Fibroblast of skin of scalp (primary cell): ENCODE measurements at regions not wholly inside any gene's neighbourhood (a gene's known extent, or its start where the extent isn't known, plus 50 kb on each side); places are given as distances from the start of the nearest gene placed in this dataset.

Source experiments
- DNase-seq: peaks from one replicate; pipeline ENCODE4 v3.0.0-alpha.2; 2013

DNA sequence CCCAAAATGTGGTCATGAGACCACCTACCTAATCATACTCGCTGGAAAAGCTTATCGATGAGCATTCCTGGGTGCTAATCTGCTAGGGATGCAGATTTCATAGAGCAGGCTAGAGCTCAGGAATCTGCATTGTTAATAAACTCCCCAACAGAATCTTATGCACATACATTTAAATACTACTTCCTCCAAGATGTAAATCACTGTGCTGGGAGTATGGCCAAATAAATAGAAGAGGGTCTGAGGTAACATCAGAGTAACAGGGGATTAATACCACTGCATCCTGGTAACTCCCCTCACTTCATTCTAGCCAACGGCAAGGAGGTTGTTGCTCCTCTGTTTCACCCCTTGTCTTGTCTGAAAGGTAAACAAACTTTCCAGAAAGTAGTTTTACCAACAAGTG is 118.3 kb upstream of the SEMA6D start:
- no peak for DNase-seq

DNA sequence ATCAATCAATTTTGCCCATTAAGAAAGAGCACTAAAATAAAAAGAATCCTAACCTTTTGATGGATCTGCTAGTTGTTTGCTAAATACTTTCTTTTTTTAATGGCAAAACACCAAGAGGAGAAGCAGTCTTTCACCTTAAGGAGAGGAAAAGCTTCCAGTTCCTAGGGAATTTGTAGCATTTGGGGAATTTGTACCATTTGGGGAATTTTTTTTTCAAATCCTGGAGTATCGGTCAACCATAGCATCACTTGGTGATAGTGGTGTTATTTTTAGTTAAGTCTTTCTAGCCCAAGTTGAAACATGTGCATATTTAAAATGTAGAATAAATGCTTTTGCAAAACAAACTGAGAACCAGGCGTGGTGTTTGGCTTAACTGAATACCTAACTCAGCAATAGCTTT is 117.5 kb upstream of the SEMA6D start:
- DNase-seq = no peak

DNA sequence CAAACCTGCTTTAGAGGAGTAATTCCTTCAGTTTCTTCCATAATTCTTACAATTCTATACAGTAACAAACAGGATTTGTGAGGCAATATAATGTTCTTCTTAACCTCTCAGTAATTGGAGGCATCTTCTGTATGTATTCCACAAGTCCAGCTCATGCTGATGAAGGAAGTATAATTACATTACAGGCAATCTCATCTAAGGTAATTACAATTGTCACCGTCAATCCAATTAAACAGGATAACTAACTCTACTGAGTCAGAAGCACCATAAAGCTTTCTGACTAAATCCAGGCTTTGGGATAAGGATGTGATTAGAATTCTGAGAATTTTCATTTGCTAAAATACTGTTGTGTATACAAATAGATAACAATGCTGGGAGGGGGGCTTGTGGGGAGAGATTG is 115.2 kb upstream of the SEMA6D start:
- DNase-seq = no peak

DNA sequence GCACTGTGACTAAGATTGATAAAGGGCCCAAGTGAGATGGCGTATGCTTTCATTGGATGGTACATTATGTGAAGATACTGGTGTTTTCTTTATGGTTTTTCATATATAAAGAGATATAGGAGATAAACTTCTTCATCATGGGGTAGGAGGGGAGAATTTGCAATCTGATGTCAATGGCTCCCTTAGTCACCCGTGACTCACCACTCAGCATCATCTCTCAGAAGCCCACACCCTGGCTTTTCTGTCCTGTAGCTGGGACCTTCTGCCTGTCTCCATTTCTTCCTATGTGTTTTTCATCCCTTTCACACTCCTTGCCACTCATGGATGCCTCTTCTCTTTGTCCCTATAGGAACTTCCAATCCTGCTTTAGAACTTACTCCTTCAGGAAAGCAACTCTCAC is 114.3 kb upstream of the SEMA6D start:
- peak; percentile 27 for DNase-seq

DNA sequence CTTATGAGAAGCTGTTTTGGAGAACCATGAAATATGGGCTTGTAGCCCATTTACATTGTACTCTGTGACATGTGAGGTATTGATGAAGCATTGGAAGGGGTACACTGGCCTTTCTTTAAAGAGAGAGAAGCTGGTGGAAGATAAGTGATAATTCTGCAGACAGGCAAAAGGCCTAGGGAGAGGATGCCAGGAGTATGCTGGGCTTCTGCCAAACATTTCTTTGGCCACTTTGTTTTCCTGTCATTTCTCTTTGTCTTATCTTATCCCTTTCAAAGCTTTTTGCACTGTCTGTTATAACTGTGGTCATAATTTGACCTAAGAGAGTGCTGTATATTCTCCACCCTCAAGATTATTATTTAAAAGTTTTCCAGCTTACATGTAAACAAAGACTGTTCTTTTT is 109.6 kb upstream of the SEMA6D start:
- no peak for DNase-seq

DNA sequence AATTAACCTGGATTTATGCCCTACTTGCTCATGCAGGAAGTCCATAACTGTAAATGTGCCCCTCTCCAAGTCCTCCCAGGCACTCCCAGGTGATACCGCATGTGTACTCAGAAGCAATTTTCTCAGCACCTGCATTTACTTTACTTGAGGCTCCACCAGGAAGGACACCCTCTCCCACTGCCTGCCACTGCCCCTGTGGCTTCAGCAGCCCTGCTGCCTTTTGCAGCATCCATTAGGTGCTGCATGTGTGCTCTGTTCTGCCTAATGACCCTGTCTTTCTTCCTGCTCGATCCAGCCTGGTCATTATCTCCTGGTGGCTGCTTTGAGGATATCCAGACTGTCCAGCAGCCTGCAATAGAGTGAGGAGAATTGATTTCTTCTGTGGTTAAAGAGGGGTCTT is 107.6 kb upstream of the SEMA6D start:
- DNase-seq = no peak

DNA sequence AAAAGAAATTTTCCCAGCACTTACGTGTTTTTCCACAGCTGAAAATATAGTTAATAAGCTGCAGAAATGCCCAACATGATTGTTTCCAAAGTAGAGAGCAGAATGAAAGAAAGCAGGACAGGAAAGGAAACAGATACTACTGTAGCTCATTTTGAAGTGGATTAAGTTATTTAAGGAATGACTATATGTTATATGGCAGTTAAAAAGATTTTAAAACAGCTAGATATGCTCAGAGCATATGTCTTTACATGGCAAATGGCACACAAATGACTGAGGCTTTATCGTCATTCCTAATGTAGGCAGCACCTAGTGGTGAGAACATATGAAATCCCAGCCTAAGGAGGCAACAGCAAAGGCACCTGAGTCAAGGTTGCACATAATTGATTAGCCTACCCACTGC is 106.6 kb upstream of the SEMA6D start:
- DNase-seq = no peak

DNA sequence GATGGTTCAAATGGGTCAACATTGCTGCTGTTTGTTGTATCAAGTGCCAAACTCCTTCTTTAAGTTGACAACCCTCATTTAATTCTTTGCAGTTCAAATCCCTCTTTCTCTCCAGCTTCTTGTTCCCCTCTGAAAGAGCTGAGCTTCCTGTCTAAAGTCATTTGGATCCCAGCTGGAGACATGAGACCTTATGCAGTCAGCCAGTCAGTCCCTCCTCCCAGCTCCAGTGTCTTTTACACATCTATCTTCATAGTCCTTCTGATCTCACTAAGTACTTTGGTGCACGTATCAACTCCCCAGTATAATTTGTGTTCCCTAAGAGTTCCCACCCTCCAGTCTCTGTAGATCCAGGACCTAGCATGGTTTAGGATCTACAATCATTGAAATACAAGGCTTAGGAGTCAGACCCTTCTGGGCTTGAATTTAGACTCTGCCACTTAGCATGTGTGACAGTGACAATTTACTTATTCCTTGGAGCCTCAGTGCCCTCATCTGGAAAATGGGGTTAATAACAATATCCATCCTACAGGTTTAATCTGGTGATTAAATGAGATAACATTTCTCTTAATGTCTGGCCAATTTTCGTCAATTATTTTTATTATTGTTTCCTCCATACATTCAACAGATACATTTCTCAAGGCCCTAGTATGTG is 102.8 kb upstream of the SEMA6D start:
- DNase-seq = peak; percentile 34

DNA sequence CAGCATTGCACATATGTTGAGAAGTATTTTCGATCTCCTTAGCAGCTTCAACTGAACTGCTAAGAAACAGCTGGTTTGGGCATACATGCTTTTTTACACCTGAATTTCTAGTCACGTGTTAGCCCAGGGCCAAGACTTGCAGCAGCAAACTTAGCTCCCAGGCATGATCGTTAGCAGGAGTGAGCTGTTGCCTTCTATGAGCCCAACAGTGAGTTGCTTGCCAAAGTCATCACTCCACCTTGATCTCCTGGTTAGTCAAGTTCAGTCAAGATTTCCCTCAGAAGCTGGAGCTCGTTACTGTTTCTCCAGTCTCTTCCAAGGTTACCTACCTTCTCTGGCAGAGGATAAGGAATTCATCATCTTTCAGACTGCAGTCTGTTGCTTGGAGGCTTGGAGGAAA is 100.4 kb upstream of the SEMA6D start:
- DNase-seq = no peak

DNA sequence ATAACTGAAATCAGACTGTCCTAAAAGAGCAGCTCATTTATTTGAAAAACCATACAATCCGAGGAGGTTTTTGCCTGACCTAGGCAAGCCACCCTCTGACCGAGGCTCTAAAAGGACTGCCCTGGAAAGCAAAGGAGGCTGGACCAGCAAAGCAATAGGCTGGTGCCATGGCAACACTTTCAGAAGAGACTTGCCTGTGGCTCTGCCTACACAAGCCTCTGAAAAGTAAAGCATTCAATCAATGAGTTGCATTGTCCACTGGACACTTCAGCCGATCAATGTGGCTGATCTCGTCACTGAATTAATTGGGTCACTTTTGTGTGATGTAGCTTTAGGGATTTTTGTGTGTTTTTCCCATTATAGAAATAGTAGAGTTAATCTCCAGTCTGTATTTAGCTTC is 99.1 kb upstream of the SEMA6D start:
- no peak for DNase-seq

DNA sequence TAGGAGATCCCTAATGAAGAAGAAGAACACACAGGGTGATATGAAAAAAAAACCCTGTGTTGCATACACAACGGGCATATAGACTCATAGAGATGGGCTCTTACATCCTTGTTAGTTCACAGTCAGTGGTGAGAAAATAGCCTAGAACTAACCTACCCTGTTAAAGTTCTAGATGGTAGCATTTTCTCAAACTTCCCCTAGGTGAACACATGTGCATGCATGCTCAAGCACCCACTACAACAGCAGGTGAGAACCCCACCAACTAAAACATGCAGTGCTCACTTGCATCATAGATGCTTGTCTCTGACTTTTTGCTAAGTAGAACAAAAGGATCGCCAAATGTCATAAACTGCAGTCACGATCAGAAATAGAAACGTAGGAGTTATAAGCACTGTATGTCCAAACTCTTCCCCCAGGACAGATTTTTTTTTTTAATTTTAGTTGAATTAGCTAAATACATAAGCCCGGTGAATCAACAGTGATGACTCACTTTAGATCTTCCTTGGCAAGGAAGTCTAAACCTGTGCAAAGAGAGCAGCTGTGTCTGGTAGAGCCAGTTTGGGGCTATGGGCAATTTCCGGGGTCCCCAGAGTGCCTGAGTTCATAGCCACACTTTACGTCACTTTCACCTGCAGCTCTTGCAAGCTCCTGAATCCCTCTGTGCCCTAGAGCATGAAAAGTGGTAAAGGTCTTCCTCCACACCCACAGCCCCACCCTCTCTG is 96.2 kb upstream of the SEMA6D start:
- DNase-seq = no peak

DNA sequence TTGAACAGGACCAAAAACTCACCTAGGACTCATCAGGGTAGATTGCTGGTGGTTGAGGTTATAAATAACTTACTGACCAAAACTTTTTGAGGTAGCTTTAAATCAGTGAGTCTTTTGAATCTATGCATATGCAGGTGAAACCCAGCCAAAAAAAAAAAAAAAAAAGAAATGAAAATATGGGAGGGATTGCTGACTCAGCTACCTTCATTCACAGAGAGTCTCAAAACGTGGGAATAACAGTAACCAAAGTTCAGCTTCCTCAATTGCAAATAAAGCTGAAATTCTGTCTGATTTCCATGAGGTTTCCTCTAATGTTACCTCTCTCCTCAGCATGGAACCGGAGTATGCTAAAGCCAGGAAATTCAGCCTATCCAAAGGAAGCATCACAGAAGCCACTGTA is 95.2 kb upstream of the SEMA6D start:
- no peak for DNase-seq

DNA sequence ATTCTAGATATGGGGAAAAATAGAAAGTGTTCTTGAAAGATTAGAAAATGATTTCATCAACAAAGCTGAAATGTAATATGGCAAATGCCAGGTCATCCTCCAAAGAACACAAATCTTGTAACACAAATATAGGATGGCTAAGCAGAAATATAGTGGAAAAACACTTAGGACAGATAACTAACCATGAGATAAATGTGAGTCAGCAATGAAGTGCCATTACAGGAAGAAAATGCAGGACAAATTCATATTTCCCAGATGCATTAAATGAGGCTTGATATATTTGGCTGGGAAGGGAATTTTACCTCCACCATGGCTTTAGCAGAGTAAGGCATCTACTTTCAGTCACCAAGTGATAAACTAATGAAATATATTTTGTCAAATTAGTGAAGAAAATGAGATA is 92.8 kb upstream of the SEMA6D start:
- no peak for DNase-seq

DNA sequence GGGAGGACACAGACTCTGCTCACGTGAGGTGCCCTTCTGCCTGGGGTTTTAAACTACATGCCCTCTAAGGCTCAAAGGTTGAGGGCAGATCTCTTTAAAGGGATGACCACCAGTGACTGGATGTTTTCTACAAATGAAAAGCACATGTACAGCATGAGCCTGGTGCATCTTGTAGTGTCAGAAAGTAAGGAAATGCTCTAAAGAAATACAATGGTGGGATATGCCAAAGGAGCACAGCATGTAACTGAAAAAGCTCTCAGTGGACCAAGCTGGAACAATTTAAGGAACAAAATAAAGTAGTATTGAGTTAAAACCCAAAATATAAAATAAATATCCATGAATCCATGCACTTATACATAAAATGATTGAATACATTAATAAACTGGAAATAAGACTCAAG is 78.3 kb upstream of the SEMA6D start:
- no peak for DNase-seq

DNA sequence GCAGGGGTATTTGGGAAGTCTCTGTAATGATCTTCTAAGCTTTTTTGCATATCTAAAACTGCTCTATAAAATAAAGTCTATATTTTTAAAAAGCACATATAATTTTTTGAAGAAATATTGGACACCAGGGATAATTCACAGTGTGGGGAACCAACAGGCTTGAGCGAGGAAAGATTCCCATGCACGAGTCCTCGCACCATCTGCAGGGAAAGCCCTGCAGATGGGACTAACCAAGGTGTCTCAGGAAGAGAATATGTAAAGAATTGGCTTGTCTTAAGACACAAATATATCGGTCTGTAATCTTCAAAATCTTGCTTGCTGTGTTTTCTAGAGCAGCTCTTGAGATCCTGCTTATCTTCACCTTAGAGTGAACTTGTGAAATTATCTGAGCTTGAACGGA is 77.2 kb upstream of the SEMA6D start:
- no peak for DNase-seq

DNA sequence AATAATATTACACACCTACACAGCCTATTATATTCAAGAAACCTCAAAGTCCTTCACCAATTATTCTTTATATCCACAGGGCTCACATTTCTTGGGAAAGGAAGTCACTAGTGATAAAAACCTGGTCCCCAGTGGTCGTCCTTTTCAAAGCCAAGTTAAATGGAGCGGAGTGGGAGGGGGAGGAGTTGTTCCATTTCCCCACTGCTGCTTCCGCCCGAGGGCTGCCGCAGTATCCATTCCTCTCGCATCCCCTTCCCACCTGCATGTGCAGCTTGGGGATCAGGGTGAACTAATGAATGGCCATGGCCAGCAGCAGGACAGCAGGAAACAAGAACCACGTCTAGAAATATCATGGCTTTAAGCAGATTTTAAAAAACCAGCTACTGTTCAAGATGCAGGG is 76.4 kb upstream of the SEMA6D start:
- no peak for DNase-seq

DNA sequence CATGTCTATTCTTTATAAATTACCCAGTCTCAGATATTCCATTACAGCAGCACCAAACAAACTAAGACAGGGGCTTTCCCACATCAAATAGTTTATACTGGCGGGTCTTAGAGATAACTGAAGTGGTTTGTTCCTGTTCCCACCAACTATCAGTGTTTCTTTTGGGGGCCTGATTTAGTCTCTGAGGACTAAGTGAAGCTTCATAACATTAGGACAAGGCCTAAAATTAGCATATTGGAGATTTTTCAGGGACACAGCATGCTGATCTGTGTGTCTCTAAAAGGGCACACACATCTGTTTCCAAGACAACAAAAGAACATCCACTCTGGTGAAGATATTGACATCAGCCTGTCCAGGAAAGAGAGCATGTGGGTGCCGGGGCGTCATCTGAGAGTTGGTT is 72.6 kb upstream of the SEMA6D start:
- DNase-seq = no peak

DNA sequence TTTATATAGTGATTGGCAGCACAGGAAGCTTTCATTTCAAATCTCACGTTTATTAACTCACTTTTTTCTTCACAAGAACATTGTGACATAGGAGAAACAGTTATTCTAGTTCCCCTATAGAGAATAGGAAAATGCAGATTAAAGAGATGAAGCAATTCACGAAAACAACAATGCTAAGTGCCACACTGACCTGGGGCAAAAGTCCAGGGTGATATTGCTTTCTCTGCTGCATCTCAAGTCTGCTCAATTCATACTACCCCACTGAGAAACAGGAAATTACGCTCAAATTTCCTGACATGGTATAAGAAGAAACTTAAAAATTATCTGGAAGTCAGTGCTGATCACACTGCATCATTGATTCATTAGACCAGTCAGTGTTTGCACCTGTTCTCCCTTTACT is 66.7 kb upstream of the SEMA6D start:
- DNase-seq = no peak

DNA sequence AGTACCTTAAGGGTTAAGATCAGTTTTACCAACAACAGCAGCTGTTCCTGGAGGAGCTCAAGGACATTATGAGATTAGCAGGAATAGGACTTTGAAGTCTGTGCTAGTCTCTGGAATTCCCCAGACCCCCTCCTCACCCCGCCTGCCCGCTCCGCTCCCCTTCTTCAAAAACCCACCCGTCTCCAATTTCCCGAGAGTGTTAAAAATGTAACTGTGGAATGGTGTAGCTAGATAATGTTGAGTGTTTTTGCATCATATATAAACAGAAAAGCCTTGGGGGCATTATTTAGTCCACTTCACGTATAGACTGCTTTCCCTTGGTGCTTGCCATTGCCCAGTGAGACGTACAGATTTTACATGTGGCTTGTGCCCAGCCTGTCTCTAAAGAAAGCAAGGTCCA is 65.0 kb upstream of the SEMA6D start:
- DNase-seq = no peak

DNA sequence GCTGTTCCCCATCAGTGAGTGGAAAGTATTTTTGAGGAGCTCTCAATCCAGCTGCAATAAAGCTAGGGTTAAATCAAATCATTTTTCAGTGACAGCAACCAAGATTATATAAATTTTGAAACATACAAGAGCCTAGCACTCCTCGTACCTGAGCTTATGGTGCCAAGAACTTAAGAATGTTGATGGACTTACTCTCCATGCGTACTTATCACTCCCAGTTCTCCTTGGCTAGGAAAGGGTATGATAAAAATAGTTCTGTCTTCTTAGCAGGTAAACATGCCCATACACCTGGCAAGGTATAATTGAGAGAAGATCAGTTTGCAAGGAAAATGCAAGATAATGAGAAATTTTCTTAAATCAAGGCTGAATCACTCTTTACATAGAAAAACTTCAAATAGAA is 64.5 kb upstream of the SEMA6D start:
- no peak for DNase-seq

DNA sequence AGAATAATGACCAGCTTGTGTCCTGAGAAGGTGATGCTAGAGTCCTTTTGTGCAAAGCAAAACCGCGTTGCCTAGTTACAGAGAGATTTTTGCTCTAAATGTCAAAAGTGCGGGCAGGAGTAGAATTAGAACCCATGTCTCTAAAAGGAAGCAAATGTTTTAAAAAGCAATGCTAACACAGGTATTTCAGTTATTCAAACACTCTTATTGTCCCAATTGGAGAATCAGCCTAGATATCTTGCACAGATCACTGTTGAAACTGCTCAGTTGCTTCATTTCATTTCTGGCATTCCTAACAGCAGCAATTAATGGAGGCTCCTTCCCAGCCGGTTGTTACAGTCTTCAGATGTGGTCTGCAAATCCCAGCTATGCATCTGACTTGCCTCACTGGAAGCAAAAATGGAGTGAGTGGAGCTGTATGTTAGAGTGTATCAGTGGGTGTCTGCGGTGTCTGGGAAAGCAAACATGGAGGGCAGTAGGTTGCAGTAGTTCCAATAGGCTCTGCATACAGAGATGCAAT is 55.6 kb upstream of the SEMA6D start:
- DNase-seq = no peak

DNA sequence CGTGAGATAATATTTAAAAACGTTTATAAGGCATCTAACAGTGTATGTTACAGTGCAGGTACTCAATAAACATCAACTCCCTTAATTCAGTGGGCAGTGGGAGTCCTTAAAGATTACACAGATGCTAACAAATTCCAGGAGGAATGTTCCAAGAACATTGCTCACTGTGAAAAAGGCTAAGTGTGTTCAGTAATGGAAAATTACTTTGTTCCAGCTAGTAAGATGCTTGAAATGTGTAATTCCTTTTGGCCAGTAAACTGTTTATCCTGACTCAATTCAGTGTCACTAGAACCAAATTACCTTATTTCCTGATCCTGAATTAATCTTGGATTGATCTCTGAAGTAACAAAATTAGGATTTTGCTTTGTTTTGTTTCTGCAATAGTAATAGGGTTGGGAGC is 54.2 kb upstream of the SEMA6D start:
- DNase-seq = no peak
